HFF-Myc (cell line): ENCODE measurements at regions not wholly inside any gene's neighbourhood (a gene's known extent, or its start where the extent isn't known, plus 50 kb on each side); places are given as distances from the start of the nearest gene placed in this dataset.

Experiments
- DNase-seq: peaks from one replicate; pipeline ENCODE4 v3.0.0-alpha.2; 2011; ENCODE audit warnings: low read depth; ENCODE audit errors: extremely low read depth
- H3K4me3 ChIP-seq: replicated peaks from 2 replicates; pipeline ENCODE4 v1.5.1; 2011; ENCODE audit warnings: low read depth, mild to moderate bottlenecking, control low read depth, low read length
- CTCF ChIP-seq: IDR thresholded peaks from 2 replicates; pipeline ENCODE4 v1.5.1; 2012; ENCODE audit warnings: mild to moderate bottlenecking, low read depth, low read length, control low read depth; ENCODE audit errors: missing control alignments

GRCh38 chr15:69713726-69714559, 261.3 kb downstream of the RPLP1 start:
- TF ChIP-seq CTCF: no peak
- no peak for DNase-seq
- no peak overlapping the region for H3K4me3 ChIP-seq

GRCh38 chr15:69715210-69715609, 262.6 kb downstream of the RPLP1 start:
- DNase-seq: no peak
- no peak overlapping the region for H3K4me3 ChIP-seq
- no peak for TF ChIP-seq CTCF

GRCh38 chr15:69718436-69718835, 265.8 kb downstream of the RPLP1 start:
- TF ChIP-seq CTCF: no peak
- no peak for DNase-seq
- H3K4me3 ChIP-seq: no peak overlapping the region

GRCh38 chr15:69718916-69719315, 266.3 kb downstream of the RPLP1 start:
- DNase-seq: no peak
- TF ChIP-seq CTCF: no peak

GRCh38 chr15:69719527-69720240, 267.1 kb downstream of the RPLP1 start:
- no peak for DNase-seq
- no peak overlapping the region for H3K4me3 ChIP-seq
- no peak for TF ChIP-seq CTCF

More at GRCh38 chr15:69718916-69719315, 266.3 kb downstream of the RPLP1 start:
- H3K4me3 ChIP-seq: no peak overlapping the region

GRCh38 chr15:69720536-69720935, 267.9 kb downstream of the RPLP1 start:
- no peak for TF ChIP-seq CTCF
- DNase-seq: no peak
- no peak overlapping the region for H3K4me3 ChIP-seq
